Activated naive CD4-positive, alpha-beta T cell treated with anti-CD3 and anti-CD28 coated beads, Interleukin-2, amount 50 U/mL, for 72 hours (primary cell): ENCODE measurements at regions not wholly inside any gene's neighbourhood (a gene's known extent, or its start where the extent isn't known, plus 50 kb on each side); places are given as distances from the start of the nearest gene placed in this dataset.
"Not testable (repeated sequence)": the region's sequence is repeated elsewhere in the genome, so short reads cannot be mapped to it uniquely, and the experiment has no call there.

Experiments used
- ATAC-seq, 2 donors: fragments of 150-1000 bp; cut with Tn5 transposase; 2 replicates each; pipeline ENCODE4 v1.10.0; 2021; ENCODE audit warnings: mild to moderate bottlenecking in 2 of 2, moderate library complexity in 2 of 2
- DNase-seq, 2 donors: peaks; one replicate each; pipeline ENCODE4 v3.0.0; 2021 to 2022; ENCODE audit warnings: low spot score in 2 of 2
- H3K27ac Mint-ChIP-seq, 2 donors: one replicate each; pipeline ENCODE4 v1.8.0; 2022; ENCODE audit warnings: mild to moderate bottlenecking in 2 of 2, mixed read lengths in 2 of 2
- H3K36me3 Mint-ChIP-seq, 2 donors: one replicate each; pipeline ENCODE4 v1.8.0; 2022; ENCODE audit warnings: mixed read lengths in 2 of 2
- H3K9me3 Mint-ChIP-seq, 2 donors: one replicate each; pipeline ENCODE4 v1.8.0; 2022; ENCODE audit warnings: mixed read lengths in 2 of 2

GRCh38 chr7:81331061-81332018 is 412.5 kb upstream of the SEMA3C start:
- ATAC-seq (no peak), DNase-seq (no peak)
- Mint-ChIP-seq H3K36me3 (no peaks in the 10 kb centered on the region), H3K9me3 (peaks cover 8 to 18% of the 10 kb centered on the region in 2 donors), H3K27ac (no peak overlapping the region)

GRCh38 chr7:81330108-81330507 is 411.3 kb upstream of the SEMA3C start:
- ATAC-seq (no peak), DNase-seq (no peak)
- Mint-ChIP-seq H3K36me3 (no peaks in the 10 kb centered on the region), H3K9me3 (peaks cover 8 to 18% of the 10 kb centered on the region in 2 donors), H3K27ac (no peak overlapping the region)

GRCh38 chr7:81327468-81328266 is 408.8 kb upstream of the SEMA3C start:
- H3K36me3 Mint-ChIP-seq: no peaks in the 10 kb centered on the region

GRCh38 chr7:81321949-81322348 is 403.1 kb upstream of the SEMA3C start:
- DNase-seq (no peak), ATAC-seq (no peak)
- H3K9me3 Mint-ChIP-seq: peaks cover 0 to 7% of the 10 kb centered on the region in 2 donors
- H3K36me3 Mint-ChIP-seq: no peaks in the 10 kb centered on the region
- no peak overlapping the region for H3K27ac Mint-ChIP-seq

More at GRCh38 chr7:81327468-81328266, 408.8 kb upstream of the SEMA3C start:
- Mint-ChIP-seq H3K27ac (no peak overlapping the region), H3K9me3 (peaks cover 3 to 17% of the 10 kb centered on the region in 2 donors)
- DNase-seq: no peak
- no peak for ATAC-seq

GRCh38 chr7:81317741-81318140 is 398.9 kb upstream of the SEMA3C start:
- ATAC-seq: no peak
- Mint-ChIP-seq H3K9me3 (peaks cover 0 to 3% of the 10 kb centered on the region in 2 donors), H3K27ac (no peak overlapping the region), H3K36me3 (no peaks in the 10 kb centered on the region)
- DNase-seq: no peak

GRCh38 chr7:81308643-81309322 is 389.9 kb upstream of the SEMA3C start:
- Mint-ChIP-seq H3K9me3 (peaks cover 4 to 7% of the 10 kb centered on the region in 2 donors), H3K36me3 (no peaks in the 10 kb centered on the region), H3K27ac (no peak overlapping the region)
- ATAC-seq: no peak
- DNase-seq: no peak

- no peak for ATAC-seq
- Mint-ChIP-seq H3K27ac (no peak overlapping the region), H3K9me3 (peaks cover 0 to 8% of the 10 kb centered on the region in 2 donors), H3K36me3 (no peaks in the 10 kb centered on the region)
- DNase-seq: no peak
These were observed 383.0 kb upstream of the SEMA3C start for GRCh38 chr7:81301815-81302214.

GRCh38 chr7:81300753-81301152 is 381.9 kb upstream of the SEMA3C start:
- DNase-seq (no peak), ATAC-seq (no peak)
- Mint-ChIP-seq H3K27ac (no peak overlapping the region), H3K36me3 (no peaks in the 10 kb centered on the region), H3K9me3 (peaks cover 0 to 8% of the 10 kb centered on the region in 2 donors)

- H3K27ac Mint-ChIP-seq: no peak overlapping the region
- H3K36me3 Mint-ChIP-seq: no peaks in the 10 kb centered on the region
- no peak for DNase-seq
These were observed 380.9 kb upstream of the SEMA3C start for GRCh38 chr7:81299711-81300110.

GRCh38 chr7:81298951-81299666 is 380.3 kb upstream of the SEMA3C start:
- H3K27ac Mint-ChIP-seq: no peak overlapping the region
- ATAC-seq (no peak), DNase-seq (no peak)
- H3K9me3 Mint-ChIP-seq: peaks cover 0 to 4% of the 10 kb centered on the region in 2 donors
- no peaks in the 10 kb centered on the region for H3K36me3 Mint-ChIP-seq

More at GRCh38 chr7:81299711-81300110, 380.9 kb upstream of the SEMA3C start:
- no peak for ATAC-seq
- peaks cover 0 to 8% of the 10 kb centered on the region in 2 donors for H3K9me3 Mint-ChIP-seq

GRCh38 chr7:81297317-81297716 is 378.5 kb upstream of the SEMA3C start:
- no peak for ATAC-seq
- H3K9me3 Mint-ChIP-seq: peaks cover 0 to 4% of the 10 kb centered on the region in 2 donors
- no peak overlapping the region for H3K27ac Mint-ChIP-seq
- no peak for DNase-seq
- H3K36me3 Mint-ChIP-seq: no peaks in the 10 kb centered on the region

- no peak overlapping the region for H3K27ac Mint-ChIP-seq
- ATAC-seq (no peak), DNase-seq (no peak)
- H3K9me3 Mint-ChIP-seq: peaks cover 0 to 2% of the 10 kb centered on the region in 2 donors
- no peaks in the 10 kb centered on the region for H3K36me3 Mint-ChIP-seq
These were observed 377.9 kb upstream of the SEMA3C start for GRCh38 chr7:81296726-81297125.

- DNase-seq (no peak), ATAC-seq (no peak)
- Mint-ChIP-seq H3K27ac (no peak overlapping the region), H3K9me3 (peaks cover 0 to under 1% of the 10 kb centered on the region in 2 donors), H3K36me3 (peaks cover 0 to under 1% of the 10 kb centered on the region in 2 donors)
These were observed 376.2 kb upstream of the SEMA3C start for GRCh38 chr7:81294897-81295515.

- ATAC-seq (no peak), DNase-seq (no peak)
- Mint-ChIP-seq H3K36me3 (peaks cover 0 to 5% of the 10 kb centered on the region in 2 donors), H3K9me3 (peaks cover 0 to 5% of the 10 kb centered on the region in 2 donors), H3K27ac (no peak overlapping the region)
These were observed 375.0 kb upstream of the SEMA3C start for GRCh38 chr7:81293806-81294205.

- not testable (repeated sequence) for H3K27ac Mint-ChIP-seq, DNase-seq, H3K36me3 Mint-ChIP-seq, ATAC-seq
- H3K9me3 Mint-ChIP-seq: peaks cover 10 to 15% of the 10 kb centered on the region in 2 donors
These were observed 367.9 kb upstream of the SEMA3C start for GRCh38 chr7:81286754-81287153.
